ENCODE measurements at regions not wholly inside any gene's neighbourhood (a gene's known extent, or its start where the extent isn't known, plus 50 kb on each side); places are given as distances from the start of the nearest gene placed in this dataset.
"Not testable (repeated sequence)": the region's sequence is repeated elsewhere in the genome, so short reads cannot be mapped to it uniquely, and the experiment has no call there.

GRCh38 chr7:42567051-42567450, 330.0 kb upstream of the GLI3 start:
- no peak for DNase-seq

- DNase-seq, result no peak
Measured at GRCh38 chr7:42561797-42562196, 324.8 kb upstream of the GLI3 start.

- no peak for DNase-seq
Measured at GRCh38 chr7:42560866-42561265, 323.9 kb upstream of the GLI3 start.

GRCh38 chr7:42554932-42555331, 317.9 kb upstream of the GLI3 start:
- not testable (repeated sequence) for DNase-seq

GRCh38 chr7:42552227-42552626, 315.2 kb upstream of the GLI3 start:
- no peak for DNase-seq

GRCh38 chr7:42550706-42551470, 313.9 kb upstream of the GLI3 start:
- DNase-seq, result no peak

GRCh38 chr7:42549866-42550485, 313.0 kb upstream of the GLI3 start:
- DNase-seq, result no peak

GRCh38 chr7:42548816-42549611, 312.0 kb upstream of the GLI3 start:
- DNase-seq, result no peak

GRCh38 chr7:42545049-42545724, 308.2 kb upstream of the GLI3 start:
- no peak for DNase-seq

- DNase-seq, result no peak
Measured at GRCh38 chr7:42543953-42544352, 306.9 kb upstream of the GLI3 start.

- not testable (repeated sequence) for DNase-seq
Measured at GRCh38 chr7:42542446-42542845, 305.4 kb upstream of the GLI3 start.

GRCh38 chr7:42534441-42534840, 297.4 kb upstream of the GLI3 start:
- DNase-seq, result no peak

GRCh38 chr7:42527004-42527403, 290.0 kb upstream of the GLI3 start:
- no peak for DNase-seq

GRCh38 chr7:42522227-42522991, 285.4 kb upstream of the GLI3 start:
- DNase-seq, result no peak

- DNase-seq, result no peak
Measured at GRCh38 chr7:42511027-42511426, 274.0 kb upstream of the GLI3 start.

- no peak for DNase-seq
Measured at GRCh38 chr7:42506097-42506496, 269.1 kb upstream of the GLI3 start.

- DNase-seq, result no peak
Measured at GRCh38 chr7:42502022-42502421, 265.0 kb upstream of the GLI3 start.

- DNase-seq, result no peak
Measured at GRCh38 chr7:42495256-42495655, 258.2 kb upstream of the GLI3 start.

- no peak for DNase-seq
Measured at GRCh38 chr7:42494736-42495135, 257.7 kb upstream of the GLI3 start.

GRCh38 chr7:42494199-42494710, 257.2 kb upstream of the GLI3 start:
- DNase-seq, result no peak
